NCI-H1092 (cell line): ENCODE measurements at regions not wholly inside any gene's neighbourhood (a gene's known extent, or its start where the extent isn't known, plus 50 kb on each side); places are given as distances from the start of the nearest gene placed in this dataset.

Experiments used
- DNase-seq: peaks from one replicate; lab custom pipeline; 2025; lab: John Stamatoyannopoulos, UW

DNA sequence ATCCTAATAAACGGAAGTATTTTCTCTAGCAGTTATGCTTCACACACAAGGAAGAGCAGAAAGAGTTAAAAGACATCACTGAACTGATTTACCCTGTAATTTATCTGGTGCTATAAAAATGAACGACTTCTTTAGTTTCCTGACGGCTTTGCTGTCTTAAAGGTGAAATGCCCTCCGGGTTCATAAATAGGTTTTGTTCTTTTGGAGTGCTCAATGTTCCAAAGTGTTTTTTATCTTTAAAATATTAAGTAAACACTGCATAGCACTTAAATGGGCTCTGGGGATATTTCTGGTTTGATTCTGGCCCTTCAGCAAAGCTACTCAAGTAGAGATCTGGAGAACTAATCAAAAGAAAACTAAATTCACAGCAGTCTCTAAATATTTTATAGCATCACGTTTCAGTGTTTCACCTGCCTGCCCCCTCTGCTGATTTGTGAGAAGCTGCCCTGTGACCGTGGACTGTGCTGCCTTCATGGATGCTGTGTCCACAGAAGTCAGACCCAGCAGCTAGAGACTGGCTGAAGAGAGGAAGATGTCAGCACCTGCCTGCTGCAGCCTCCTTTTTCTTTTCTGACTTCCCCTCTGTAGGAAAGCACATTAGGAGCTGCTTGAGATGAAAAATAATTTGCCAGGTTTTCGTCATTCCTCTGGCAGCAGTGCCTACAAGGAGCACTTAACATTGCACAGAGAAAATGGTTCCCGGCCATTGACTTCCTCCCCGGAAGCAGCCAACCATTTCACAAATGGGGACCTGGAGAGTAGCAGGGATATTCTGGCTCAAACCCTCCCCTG is 205.1 kb upstream of the FSCB start:
- DNase-seq: peak; percentile 90

DNA sequence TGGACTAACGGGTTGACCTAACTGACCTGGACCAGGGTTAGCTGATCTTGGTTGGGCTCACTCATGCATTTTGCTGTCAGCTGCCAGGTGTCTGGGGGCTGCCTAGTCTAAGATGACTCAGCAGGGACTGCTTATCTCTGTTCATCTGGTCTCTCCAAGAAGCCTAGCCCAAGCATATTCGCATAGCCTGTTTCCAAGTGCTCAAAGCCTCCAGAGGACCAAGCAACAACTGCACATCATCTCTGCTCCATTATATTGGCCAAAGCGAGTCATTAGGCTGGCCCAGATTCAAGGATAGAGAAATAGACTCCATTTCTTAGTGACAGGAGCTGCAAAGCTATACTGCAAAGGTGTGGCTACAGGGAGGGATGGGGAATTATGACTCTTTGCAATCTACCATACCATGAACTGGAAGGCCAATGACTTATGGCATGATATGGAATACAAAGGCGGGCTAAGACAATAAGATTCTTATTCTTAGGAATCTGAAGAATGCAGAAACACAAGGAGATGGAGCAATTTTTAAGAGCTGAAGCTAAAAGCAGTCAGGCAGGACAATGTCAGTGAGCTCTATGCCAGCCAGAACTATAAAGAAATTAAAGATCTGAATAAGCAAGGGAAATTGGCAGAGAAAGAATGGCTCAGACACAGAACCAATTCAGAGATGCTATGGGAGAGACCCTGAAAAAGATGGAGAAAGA is 194.6 kb upstream of the FSCB start:
- no peak for DNase-seq

DNA sequence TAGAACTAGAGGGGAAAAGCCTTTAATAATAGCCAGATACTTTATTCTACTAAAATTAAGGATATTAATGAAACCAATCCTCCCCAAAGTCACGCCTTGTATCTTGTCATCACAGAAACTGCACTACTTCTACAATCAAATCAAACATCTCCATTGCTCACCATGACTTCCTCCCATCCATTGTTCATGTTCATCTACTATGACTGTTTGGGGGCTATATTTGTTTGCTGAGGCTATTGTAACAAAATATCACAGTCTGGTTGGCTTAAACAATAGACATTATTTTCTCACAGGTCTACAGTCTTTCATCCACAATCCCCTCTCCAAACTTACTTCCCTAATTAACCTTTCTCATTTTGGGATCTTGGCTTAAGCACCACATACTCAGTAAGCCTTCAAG is 193.6 kb upstream of the FSCB start:
- DNase-seq: no peak

DNA sequence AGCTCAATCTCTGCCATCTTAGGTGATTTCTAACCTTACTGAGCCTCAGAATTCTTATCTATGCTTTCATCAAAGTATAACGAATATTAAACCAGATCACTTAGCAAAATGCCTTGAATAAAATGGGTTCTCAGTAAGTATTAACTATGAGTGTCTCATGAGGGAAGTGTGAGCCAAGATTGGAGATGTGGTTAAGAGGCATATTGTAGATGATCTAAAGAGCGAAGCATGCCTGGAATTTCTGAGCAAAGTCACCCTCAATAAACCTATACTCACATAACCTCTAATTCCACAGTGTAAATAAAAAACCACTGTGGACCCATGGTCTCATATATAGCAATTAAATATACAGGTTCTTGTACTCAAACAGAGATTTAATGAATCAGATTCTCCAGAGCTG is 193.1 kb upstream of the FSCB start:
- no peak for DNase-seq

DNA sequence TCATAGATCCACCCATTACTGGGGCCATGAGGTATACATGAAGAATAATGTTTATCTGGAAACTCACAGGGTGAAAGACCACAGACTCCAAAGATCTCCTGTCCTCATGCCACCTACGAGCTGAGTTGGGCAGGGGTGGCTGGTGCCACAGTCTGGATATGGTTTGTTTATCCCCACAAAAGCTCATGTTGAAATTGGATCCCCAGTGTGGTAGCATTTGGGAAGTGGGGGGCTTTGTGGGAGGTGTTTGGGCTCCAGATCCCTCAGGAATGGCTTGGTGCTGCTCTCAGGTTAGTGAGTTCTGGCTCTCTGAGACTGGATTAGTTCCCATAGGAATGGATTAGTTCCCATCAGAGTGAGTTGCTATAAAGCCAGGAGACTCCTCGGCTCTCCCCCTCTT is 192.3 kb upstream of the FSCB start:
- DNase-seq: no peak

DNA sequence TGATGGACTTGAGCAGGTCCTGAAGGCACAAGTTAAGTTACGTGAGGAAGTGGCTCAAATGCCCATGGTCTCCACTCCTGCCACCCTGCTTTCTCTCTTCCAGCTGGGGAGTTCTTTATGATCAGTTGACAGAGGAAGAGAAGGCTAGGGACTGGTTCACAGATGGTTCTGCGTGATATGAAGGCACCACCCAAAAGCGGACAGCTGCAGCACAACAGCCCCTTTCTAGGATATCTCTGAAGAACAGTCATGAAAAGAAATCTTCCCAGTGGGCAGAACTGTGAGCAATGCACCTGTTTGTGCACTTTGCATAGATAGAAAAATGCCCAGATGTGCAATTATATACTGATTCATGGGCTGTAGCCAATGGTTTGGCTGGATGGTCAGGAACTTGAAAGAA is 162.4 kb upstream of the FSCB start:
- no peak for DNase-seq

DNA sequence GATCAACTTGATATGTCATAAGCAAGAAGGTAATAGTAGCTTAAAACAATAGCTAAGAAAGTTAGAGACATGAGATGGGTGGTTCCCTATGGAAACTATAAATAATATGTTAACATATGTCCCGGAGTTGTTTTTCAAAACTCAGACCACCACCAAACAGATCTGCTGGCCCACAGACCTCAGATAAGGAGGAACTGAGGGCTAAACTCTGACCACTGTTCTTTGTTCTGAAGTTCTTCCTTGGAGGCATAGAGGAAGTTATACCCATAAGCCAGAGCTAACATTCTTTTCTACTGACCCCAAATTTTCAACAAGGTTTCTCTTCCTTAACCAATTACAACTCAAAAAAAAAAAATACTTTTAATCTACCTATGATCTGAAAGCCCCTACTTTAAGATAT is 156.1 kb upstream of the FSCB start:
- DNase-seq: no peak

DNA sequence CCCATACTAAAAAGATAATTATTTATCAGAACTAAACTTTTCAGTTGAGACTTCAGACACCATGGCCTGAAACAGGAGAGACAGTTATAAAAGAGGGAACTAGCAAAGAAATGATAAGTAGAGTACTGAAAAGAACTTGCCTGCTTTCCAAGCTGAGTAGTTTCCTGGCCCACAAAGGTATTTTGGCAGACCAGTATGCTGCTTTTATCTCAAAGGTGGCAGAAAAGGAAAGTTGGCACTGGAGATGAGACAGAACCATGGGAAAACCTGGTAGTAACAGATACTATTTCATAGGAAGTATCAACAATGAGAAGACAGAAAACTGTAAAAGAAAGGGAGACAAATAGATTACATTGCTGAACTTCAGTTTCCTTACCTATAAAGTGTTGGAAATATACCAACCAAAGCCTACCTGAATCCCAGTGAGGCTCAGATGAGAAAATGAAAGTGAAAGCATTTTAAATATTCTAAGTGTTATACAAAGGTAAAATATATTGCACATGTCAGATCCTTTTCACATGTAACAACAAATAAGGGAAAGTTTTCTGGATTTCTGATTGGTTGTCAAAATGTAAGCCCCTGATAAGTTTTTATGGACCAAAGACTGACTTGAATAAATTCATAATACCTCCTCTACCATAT is 155.3 kb upstream of the FSCB start:
- no peak for DNase-seq

DNA sequence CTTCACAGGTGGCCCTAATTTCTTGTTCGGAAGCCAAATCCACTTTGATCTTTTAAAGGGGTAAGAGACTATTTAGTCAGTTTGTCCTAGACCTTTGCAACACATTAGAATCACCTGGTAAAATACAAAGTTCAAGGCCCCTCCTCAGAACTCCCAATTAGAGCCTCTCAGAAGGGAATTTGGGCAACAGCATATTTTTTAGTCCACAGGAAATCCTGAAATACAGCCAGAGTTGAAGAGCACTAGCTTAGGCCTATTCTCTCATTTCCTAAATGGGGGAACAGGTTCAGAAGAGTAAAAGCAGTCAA is 151.3 kb upstream of the FSCB start:
- DNase-seq: no peak

DNA sequence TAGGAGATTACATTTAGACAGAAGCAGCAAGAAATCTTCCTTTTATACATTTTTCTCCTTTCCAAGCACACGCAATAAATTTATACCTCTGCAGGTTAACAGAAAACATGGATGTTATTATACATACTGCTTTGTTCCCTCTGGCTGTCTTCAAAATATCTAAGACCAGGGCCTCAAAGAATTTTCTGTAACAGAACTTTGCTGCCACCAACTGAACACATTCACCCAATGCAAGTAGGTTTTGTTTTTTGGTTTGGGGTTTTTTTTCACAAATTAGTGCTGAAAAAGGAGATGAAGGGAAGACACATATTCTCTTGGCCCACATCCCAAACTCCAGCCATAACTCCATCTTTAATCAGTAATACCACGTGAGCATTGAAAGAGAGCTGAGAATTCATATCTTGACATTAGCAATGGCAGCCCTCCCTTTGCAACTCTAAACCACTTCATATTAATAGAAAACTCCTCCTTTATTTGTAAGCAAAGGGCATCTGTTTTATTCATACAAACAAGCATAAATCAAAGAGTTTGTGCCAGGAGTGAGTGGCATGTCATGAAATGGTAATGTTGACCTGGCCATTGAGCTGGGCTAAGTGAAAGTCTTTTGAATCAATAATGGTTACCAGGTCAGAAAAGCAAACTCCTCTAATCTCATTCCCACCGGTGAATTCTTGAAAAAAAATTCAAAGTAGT is 150.8 kb upstream of the FSCB start:
- DNase-seq: peak; percentile 66

DNA sequence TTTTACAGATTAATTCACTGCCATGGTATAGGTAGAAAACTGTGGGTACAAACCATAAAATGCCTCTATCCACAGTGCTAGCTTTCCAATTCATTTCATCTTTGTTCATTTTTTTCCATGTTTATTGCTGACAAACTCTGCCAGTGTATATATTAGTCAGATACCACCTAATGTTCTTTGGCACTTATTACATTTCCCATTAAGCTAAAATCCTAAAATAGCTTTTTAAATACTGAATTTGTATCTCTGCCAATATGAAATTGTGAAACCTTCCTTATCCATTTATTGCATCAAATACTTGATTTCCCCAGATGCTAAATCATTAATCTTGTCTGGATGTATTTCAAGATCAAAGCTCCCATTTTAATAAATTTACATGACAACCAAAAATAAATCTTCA is 150.1 kb upstream of the FSCB start:
- no peak for DNase-seq

DNA sequence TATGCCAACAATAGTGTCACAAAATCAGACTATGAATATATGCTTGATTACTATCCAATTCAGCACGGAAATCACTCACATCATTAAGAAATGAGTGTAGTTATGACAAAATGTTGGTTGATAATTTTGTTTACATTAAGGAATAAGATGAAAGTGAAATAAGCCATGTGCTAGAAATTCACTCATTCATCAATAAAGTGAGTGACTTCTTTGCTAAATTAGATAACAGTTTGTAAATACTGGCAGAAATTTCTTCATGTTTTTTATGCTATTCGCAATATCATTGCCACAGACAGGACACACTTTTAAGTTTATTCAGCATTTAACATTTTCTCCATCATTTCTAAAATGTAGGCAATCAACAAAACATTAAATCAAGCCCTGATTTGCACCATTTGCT is 147.5 kb upstream of the FSCB start:
- no peak for DNase-seq

DNA sequence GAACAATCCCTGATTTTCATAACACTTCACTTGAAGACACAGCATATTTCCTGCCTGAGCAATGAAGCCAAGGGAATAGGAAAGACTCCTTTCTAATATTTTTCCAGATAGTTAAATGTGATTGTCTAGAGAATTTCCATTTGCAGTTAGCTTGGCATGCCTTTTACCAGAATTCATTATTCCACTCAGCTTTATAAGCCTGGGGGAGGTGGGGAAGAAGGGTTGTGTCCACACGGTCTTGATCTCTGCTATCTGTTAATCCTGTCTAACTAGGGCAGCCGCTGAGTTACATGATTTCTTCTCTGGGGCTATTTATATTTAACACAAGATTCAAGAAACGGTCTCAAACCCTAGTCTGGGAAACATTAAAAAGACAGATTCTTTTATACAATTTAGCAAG is 146.6 kb upstream of the FSCB start:
- DNase-seq: no peak

DNA sequence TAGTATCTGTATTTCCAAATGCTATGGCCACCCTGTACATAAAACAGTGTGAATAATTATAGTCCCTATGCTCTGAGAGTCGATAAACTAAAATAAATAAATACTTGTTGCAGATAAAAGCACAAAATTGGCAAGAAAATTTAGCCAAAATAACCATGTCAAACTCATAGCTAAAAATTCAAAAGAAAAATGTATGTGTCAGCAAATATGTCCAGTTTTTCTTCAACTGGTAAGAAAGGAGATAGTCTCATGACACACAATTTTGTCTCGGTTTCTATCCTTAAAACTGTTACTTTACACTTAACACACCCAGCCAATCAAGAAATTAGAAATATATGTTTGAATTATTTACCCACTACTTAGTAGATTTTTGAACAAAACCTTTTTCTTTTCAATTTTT is 145.6 kb upstream of the FSCB start:
- no peak for DNase-seq

DNA sequence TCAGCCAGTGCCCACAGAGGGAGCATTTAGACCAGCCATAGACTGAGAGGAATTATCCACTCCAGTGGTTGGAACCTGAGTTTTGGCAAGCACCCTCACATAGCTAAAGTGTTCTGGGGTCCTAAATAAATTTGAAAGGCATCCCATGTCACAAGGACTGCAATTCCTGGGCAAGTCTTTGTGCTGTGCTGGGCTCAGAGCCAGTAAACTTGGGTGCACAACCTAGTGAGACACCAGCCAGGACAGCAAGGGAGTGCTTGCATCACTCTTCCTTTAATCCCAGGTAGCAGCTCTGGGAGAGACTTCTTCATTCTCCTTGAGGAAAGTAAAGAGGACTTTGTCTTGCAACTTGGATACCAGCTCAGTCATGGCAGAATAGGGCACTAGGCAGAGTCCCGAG is 142.0 kb upstream of the FSCB start:
- no peak for DNase-seq

DNA sequence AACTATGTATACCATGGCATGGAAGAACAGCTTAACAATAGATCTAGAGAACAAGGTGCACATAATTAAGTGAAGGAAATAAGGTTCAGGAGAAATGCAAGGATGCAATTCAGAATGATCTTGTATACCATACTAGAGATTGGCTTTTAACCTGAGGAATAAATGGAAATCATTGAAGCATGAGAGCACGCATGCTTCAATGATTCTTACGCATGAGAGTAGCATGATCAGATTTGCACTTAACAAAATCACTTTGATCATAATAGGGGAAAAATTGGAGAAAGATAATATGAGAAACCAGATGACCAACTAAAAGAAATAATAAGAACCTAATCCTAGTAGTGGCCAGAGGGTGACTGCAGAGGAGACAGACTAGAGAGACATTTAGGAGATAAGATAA is 133.3 kb upstream of the FSCB start:
- no peak for DNase-seq

DNA sequence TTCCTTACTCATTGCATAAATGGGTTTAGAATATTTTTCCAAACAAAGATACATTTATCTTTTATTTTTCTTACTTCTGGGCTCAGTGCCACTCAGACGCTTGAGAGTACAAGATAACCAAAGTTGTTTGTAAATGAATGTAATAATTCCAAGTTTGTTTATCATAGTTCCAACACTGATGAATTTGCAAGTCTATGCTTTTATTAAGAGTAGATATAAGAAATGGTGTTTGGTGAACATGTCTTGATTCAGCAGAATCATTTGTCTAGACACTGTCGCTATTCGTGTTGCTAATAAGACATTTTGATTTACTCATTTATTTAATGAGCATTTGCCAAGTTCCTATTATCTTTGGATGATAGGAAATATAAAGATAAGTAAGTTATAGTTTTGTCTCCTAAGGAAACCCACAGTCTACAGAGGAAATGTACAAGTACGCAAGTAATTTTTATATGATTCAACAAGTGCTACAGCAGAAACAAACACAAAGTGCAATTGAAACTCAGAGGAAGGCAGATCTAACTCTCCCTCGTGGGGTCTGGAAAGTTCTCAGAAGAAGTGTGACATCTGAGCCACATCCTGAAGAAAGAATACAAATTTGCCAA is 132.8 kb upstream of the FSCB start:
- DNase-seq: no peak

DNA sequence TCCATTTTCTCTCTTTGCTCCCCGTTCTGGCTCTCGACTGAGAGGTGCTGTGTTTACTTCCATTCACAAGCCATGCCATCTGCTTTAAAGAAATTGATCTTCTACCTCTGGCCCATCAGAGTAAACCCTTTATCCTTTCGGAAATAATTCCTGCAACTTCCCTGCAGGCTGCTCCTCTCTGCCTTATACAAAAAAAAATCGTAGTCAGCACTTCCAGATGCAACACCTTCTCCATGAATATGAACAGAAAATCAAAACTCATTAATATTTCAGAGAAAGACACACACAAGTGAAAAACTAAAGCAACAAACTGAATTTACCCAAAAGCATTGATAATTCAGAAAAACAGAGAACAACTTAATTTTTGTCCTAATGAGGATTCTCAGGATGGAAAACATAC is 127.6 kb upstream of the FSCB start:
- DNase-seq: no peak

DNA sequence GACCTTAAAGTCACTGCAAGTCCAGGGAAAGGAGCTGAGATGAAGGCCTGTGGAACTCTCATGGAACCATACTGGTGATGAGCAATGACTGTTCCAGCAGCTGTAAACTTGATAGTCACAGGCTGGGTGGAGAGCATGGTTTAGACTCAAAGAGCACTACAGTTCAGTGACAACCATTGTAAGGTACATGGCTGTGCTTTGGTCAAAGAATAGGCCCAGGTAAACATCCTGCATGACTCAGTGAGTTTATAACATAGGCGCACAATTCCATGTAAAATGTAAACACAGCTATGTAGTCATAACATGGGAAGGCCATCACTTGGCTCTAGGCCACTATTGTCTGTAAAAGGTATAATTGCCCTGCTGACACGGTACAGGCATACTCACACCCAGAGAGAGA is 119.3 kb upstream of the FSCB start:
- no peak for DNase-seq

DNA sequence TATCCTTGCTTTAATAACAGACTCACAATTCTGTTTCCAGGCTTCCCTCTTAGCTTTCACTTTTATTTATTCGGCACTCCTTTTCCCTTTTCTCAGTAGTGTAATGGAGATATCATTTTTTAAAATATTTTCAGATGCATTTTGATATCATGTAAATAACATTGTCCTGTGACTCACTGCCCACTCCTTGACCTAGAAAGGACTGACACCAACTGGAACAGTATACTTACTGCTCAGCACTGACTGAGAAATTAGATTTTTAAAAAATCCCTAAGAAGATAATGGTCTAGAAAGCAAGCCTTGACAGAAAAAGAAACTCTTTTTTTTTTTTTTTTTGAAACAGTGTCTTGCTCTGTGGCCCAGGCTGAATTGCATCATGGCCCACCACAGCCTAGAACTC is 118.0 kb upstream of the FSCB start:
- no peak for DNase-seq

DNA sequence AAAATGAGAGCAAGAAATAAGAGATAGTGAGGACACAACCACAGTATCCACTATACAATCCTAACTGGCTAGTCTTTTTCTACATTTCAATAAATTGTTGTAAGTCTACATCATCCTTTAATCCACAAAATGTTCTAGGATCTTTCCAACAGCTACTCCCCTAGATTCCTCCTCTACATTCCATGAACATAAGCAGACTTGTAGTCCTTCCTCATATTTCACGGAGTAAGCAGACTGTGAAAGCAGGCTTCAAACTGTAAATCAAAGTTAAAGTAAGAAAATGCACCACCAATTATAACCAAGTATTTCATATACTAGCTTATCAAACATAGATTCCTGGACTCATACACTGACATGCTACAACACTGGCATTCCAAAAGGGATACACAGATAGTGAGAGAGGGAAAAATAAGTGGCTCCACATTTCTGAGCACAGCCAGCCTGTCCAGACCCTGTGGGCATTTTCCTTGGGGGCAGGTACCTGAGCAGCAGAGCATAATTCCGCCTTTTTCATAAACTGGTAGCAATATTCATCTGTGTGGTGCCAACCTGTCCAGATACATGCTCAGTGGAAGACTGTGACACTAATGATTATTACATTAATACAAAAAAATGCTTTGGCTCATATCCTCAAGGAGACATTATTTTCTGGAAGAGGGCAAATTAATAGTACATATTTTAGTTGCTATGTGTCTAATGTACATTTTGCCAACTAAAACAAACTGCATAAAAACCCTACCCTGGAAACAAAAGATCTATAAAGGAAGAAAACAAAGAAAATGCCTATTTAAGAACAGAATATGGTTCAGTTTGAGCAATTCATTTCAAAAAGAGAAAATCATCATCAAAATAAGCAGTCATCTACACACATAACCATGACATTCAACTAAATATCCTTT is 113.3 kb upstream of the FSCB start:
- no peak for DNase-seq

DNA sequence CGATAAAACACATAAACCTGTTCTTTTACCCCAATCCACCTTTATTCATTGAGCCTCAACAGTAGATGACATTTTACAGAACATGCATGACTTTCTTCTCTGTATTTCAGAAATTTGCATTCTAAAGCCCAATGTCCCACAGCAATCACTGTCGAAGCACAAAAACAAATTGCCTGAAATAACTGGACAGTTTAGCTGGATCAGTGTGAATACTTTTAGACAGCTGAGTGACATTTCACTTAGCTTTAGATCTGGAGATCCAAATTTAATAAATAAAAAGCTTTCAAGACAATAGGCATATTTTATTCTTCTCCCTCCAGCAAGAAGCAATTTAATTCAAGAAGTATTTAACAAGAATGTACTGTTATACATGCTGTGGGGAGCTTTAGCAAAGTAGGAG is 109.1 kb upstream of the FSCB start:
- no peak for DNase-seq
